NCI-H1436 (cell line): ENCODE measurements at regions not wholly inside any gene's neighbourhood (a gene's known extent, or its start where the extent isn't known, plus 50 kb on each side); places are given as distances from the start of the nearest gene placed in this dataset.
"Not testable (repeated sequence)": the region's sequence is repeated elsewhere in the genome, so short reads cannot be mapped to it uniquely, and the experiment has no call there.

ENCODE experiments used
- DNase-seq: peaks from one replicate; lab custom pipeline; 2025; lab: John Stamatoyannopoulos, UW

- DNase-seq = no peak
Observed at GRCh38 chr9:87199782-87200181, 252.5 kb upstream of the GAS1 start.

- DNase-seq = no peak
Observed at GRCh38 chr9:87201351-87201751, 254.0 kb upstream of the GAS1 start.

- no peak for DNase-seq
Observed at GRCh38 chr9:87206064-87206661, 258.9 kb upstream of the GAS1 start.

- DNase-seq = not testable (repeated sequence)
Observed at GRCh38 chr9:87210658-87211057, 263.4 kb upstream of the GAS1 start.

GRCh38 chr9:87211669-87212068 lies 264.4 kb upstream of the GAS1 start:
- no peak for DNase-seq

- DNase-seq = no peak
Observed at GRCh38 chr9:87212605-87213021, 265.3 kb upstream of the GAS1 start.

GRCh38 chr9:87213948-87214347 lies 266.6 kb upstream of the GAS1 start:
- DNase-seq = no peak

- DNase-seq = no peak
Observed at GRCh38 chr9:87214991-87215390, 267.7 kb upstream of the GAS1 start.

GRCh38 chr9:87216036-87216435 lies 268.7 kb upstream of the GAS1 start:
- DNase-seq = no peak

GRCh38 chr9:87216897-87217455 lies 269.7 kb upstream of the GAS1 start:
- no peak for DNase-seq

- no peak for DNase-seq
Observed at GRCh38 chr9:87223392-87224246, 274.0 kb upstream of the DAPK1 start.

- DNase-seq = no peak
Observed at GRCh38 chr9:87226896-87227295, 270.8 kb upstream of the DAPK1 start.

- DNase-seq = no peak
Observed at GRCh38 chr9:87227456-87227855, 270.2 kb upstream of the DAPK1 start.

- no peak for DNase-seq
Observed at GRCh38 chr9:87229108-87229507, 268.6 kb upstream of the DAPK1 start.

GRCh38 chr9:87233431-87233830 lies 264.2 kb upstream of the DAPK1 start:
- DNase-seq = no peak

- no peak for DNase-seq
Observed at GRCh38 chr9:87233899-87234455, 263.7 kb upstream of the DAPK1 start.

GRCh38 chr9:87234854-87235253 lies 262.8 kb upstream of the DAPK1 start:
- no peak for DNase-seq

GRCh38 chr9:87236546-87236945 lies 261.1 kb upstream of the DAPK1 start:
- no peak for DNase-seq

GRCh38 chr9:87237336-87237735 lies 260.3 kb upstream of the DAPK1 start:
- DNase-seq = no peak

GRCh38 chr9:87238545-87238944 lies 259.1 kb upstream of the DAPK1 start:
- no peak for DNase-seq

- no peak for DNase-seq
Observed at GRCh38 chr9:87239312-87239711, 258.4 kb upstream of the DAPK1 start.

- no peak for DNase-seq
Observed at GRCh38 chr9:87243602-87244001, 254.1 kb upstream of the DAPK1 start.

- no peak for DNase-seq
Observed at GRCh38 chr9:87245271-87245670, 252.4 kb upstream of the DAPK1 start.
